DND-41 (cell line): ENCODE measurements at regions not wholly inside any gene's neighbourhood (a gene's known extent, or its start where the extent isn't known, plus 50 kb on each side); places are given as distances from the start of the nearest gene placed in this dataset.

Experiments used
- ATAC-seq: fragments of 200-7000 bp; cut with Tn5 transposase; 3 replicates; pipeline ENCODE4 v1.9.1; 2021; ENCODE audit warnings: low read depth; ENCODE audit not compliant: insufficient read depth
- DNase-seq: peaks from one replicate; pipeline ENCODE4 v3.0.0-alpha.2; 2020
- H2AFZ ChIP-seq: 2 replicates; pipeline ENCODE4 v1.6.0; 2012; ENCODE audit warnings: low read depth, low read length
- H3K27ac ChIP-seq: 2 replicates; pipeline ENCODE4 v1.5.1; 2012; ENCODE audit warnings: low read length, inconsistent platforms
- H3K27me3 ChIP-seq: fragments of 200-600 bp; sonication (generic); 2 replicates; pipeline ENCODE4 v1.6.0; 2012; ENCODE audit warnings: low read length, mild to moderate bottlenecking, inconsistent platforms; ENCODE audit not compliant: insufficient read depth, poor library complexity
- H3K36me3 ChIP-seq: 2 replicates; pipeline ENCODE4 v1.5.1; 2012; ENCODE audit warnings: low read length, inconsistent platforms; ENCODE audit not compliant: insufficient read depth
- H3K4me1 ChIP-seq: 2 replicates; pipeline ENCODE4 v1.5.1; 2012; ENCODE audit warnings: mild to moderate bottlenecking, low read length; ENCODE audit not compliant: insufficient read depth
- H3K4me2 ChIP-seq: 2 replicates; pipeline ENCODE4 v1.6.0; 2012; ENCODE audit warnings: mild to moderate bottlenecking, moderate library complexity, low read length, inconsistent platforms; ENCODE audit not compliant: insufficient read depth
- H3K4me3 ChIP-seq, 2 experiments: fragments of 200-600 bp in 1 of 2; shearing (Covaris generic) in 1 of 2; 2 replicates each; pipeline ENCODE4 v1.5.1; 2012 to 2016; ENCODE audit warnings: inconsistent platforms in 2 of 2, low read length in 2 of 2, mild to moderate bottlenecking in 2 of 2, low read depth in 1 of 2, moderate library complexity in 1 of 2
- H3K79me2 ChIP-seq: 2 replicates; pipeline ENCODE4 v1.6.0; 2012; ENCODE audit warnings: low read length, inconsistent platforms; ENCODE audit not compliant: insufficient read depth
- H3K9ac ChIP-seq: 2 replicates; pipeline ENCODE4 v1.6.0; 2012; ENCODE audit warnings: low read depth, mild to moderate bottlenecking, inconsistent platforms, low read length, moderate library complexity
- H3K9me3 ChIP-seq: 2 replicates; pipeline ENCODE4 v1.5.1; 2012; ENCODE audit warnings: low read length, moderate library complexity, mild to moderate bottlenecking, inconsistent platforms; ENCODE audit not compliant: insufficient read depth, severe bottlenecking
- H4K20me1 ChIP-seq: 2 replicates; pipeline ENCODE4 v1.6.0; 2012; ENCODE audit warnings: low read length; ENCODE audit not compliant: insufficient read depth
- EZH2 ChIP-seq: IDR thresholded peaks from 3 replicates; pipeline ENCODE4 v1.6.1; 2012; ENCODE audit warnings: borderline replicate concordance, low read depth, mild to moderate bottlenecking, moderate library complexity, low read length, inconsistent platforms; ENCODE audit not compliant: severe bottlenecking
- TF ChIP-seq, protein P1 (sequence below): IDR thresholded peaks from 2 replicates; pipeline ENCODE4 v1.5.1; 2012; ENCODE audit warnings: borderline replicate concordance, low read length, moderate library complexity, mild to moderate bottlenecking; ENCODE audit not compliant: poor library complexity, severe bottlenecking; ENCODE audit errors: extremely low read depth

- Histone ChIP-seq H3K36me3 (no peaks in the 10 kb centered on the region), H4K20me1 (no peaks in the 10 kb centered on the region), H3K9me3 (no peaks in the 10 kb centered on the region), H3K4me1 (no peaks in the 10 kb centered on the region), H3K27me3 (peaks cover 6% of the 10 kb centered on the region), H3K79me2 (no peaks in the 10 kb centered on the region), H3K9ac (no peak overlapping the region), H3K4me3 (no peak overlapping the region), H3K27ac (no peak overlapping the region), H2AFZ (no peak overlapping the region), H3K4me2 (no peak overlapping the region)
- TF ChIP-seq, protein P1, sequence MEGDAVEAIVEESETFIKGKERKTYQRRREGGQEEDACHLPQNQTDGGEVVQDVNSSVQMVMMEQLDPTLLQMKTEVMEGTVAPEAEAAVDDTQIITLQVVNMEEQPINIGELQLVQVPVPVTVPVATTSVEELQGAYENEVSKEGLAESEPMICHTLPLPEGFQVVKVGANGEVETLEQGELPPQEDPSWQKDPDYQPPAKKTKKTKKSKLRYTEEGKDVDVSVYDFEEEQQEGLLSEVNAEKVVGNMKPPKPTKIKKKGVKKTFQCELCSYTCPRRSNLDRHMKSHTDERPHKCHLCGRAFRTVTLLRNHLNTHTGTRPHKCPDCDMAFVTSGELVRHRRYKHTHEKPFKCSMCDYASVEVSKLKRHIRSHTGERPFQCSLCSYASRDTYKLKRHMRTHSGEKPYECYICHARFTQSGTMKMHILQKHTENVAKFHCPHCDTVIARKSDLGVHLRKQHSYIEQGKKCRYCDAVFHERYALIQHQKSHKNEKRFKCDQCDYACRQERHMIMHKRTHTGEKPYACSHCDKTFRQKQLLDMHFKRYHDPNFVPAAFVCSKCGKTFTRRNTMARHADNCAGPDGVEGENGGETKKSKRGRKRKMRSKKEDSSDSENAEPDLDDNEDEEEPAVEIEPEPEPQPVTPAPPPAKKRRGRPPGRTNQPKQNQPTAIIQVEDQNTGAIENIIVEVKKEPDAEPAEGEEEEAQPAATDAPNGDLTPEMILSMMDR: no peak
- TF ChIP-seq EZH2: no peak
- no peak for DNase-seq
- no peak for ATAC-seq
Measured at GRCh38 chr14:49955024-49955423, 62.1 kb downstream of the ARF6 start.

GRCh38 chr14:49957089-49957852, 64.4 kb downstream of the ARF6 start:
- Histone ChIP-seq H2AFZ (no peak overlapping the region), H3K9me3 (no peaks in the 10 kb centered on the region), H4K20me1 (no peaks in the 10 kb centered on the region), H3K36me3 (no peaks in the 10 kb centered on the region), H3K27ac (no peak overlapping the region), H3K79me2 (no peaks in the 10 kb centered on the region), H3K4me1 (no peaks in the 10 kb centered on the region), H3K4me3 (no peak overlapping the region), H3K9ac (no peak overlapping the region), H3K27me3 (peaks cover 6% of the 10 kb centered on the region), H3K4me2 (no peak overlapping the region)
- DNase-seq: no peak
- no peak for ATAC-seq
- no peak for TF ChIP-seq EZH2
- TF ChIP-seq, protein P1: no peak

DNA sequence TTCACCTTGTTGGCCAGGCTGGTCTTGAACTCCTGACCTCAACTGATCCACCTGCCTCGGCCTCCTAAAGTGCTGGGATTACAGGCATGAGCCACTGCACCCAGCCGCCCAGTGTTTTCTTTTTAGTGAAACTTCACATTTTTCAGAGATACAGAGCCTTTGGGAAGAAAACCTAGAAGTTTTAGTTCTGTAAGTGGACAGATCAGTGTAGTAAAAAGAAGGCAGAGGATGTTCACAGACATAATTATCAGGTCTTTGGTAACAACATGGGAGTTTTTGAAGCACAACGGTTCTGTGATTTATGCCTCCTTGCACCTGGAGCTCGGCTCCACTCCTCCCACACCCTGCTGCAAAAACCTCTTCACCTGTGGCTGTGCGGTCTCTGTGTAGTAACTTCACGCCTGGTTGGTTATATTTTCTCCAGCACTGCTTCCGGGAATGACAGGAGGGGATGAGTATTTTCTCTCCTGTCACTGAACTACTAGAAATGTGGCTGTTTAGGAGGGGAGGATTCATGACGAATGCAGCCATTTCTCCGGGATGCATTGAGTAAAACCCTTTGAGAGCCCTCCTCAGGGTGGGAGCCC, 67.0 kb downstream of the ARF6 start:
- Histone ChIP-seq H4K20me1 (no peaks in the 10 kb centered on the region), H3K79me2 (no peaks in the 10 kb centered on the region), H3K4me1 (no peaks in the 10 kb centered on the region), H3K9me3 (no peaks in the 10 kb centered on the region), H2AFZ (no peak overlapping the region), H3K4me3 (no peak overlapping the region), H3K27ac (no peak overlapping the region), H3K4me2 (no peak overlapping the region), H3K9ac (no peak overlapping the region), H3K36me3 (no peaks in the 10 kb centered on the region), H3K27me3 (no peaks in the 10 kb centered on the region)
- DNase-seq (no peak), ATAC-seq (no peak)
- TF ChIP-seq, protein P1: no peak
- no peak for TF ChIP-seq EZH2
